Dermis blood vessel endothelial cell (primary cell): ENCODE measurements at regions not wholly inside any gene's neighbourhood (a gene's known extent, or its start where the extent isn't known, plus 50 kb on each side); places are given as distances from the start of the nearest gene placed in this dataset.

Experiments
- DNase-seq: peaks from one replicate; pipeline ENCODE4 v3.0.0; 2010

GRCh38 chr14:25134184-25134583 lies 84.2 kb upstream of the STXBP6 start:
- no peak for DNase-seq

GRCh38 chr14:25132732-25133422 lies 82.9 kb upstream of the STXBP6 start:
- DNase-seq, result peak; percentile 41

- no peak for DNase-seq
These were observed 82.1 kb upstream of the STXBP6 start for GRCh38 chr14:25132094-25132493.

- DNase-seq, result no peak
These were observed 72.9 kb upstream of the STXBP6 start for GRCh38 chr14:25122843-25123242.

- DNase-seq, result no peak
These were observed 72.3 kb upstream of the STXBP6 start for GRCh38 chr14:25122211-25122610.

DNA sequence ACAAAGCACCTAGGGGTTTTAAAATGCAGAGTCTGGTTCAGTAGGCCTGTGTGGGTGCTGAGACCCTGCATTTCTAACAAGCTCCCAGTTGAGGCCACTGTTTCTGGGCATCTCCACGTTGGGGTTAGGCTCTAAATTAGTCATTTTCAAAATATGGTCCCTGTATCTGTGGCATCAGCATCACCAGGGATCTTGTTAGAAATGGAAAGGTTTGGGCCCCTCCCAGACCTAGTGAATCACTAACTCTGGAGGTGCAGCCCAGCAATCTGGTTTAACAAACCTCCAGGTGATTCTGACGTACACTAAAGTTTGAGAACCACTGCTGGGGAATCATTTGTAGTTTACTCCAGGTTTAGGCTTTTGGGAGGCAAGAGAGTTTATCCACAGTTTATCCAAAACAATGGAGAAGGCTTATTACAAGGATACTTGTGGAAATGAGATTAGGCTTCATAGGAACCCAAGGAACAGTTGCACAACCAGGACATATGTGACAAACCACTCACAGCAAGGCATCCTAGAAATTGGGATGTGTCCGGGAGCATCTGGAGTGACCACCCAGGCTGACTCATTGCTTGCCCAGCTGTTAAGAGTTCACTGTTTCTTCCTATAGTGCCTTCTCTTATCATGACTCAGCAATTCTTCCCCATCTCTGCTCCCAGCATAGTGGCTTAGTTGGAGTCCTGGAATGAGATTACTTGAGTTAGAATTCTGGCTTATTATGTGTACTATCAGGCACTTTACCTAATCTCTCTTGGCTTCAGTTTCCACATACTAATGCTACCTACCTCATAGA lies 71.6 kb upstream of the STXBP6 start:
- DNase-seq, result no peak

DNA sequence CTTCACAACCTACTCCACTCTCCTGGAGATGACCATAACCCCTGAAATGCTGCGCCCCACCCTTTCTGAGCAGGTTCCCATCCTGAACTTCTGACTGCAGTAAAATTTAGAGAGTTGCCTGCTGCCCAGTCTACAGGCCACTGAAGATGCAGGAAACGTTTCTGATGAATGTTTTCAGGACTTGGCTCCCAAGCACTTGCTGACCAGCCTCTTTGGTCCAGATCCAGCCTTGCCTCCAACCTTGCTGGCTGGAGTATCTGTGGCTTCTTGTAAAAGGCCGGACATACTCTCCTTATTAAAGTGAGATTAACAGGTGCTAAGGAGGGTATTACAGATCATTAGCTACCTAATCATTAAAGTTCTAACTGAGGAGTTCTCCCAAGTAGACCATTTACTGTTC lies 70.3 kb upstream of the STXBP6 start:
- no peak for DNase-seq

- no peak for DNase-seq
These were observed 68.7 kb upstream of the STXBP6 start for GRCh38 chr14:25118671-25119070.

GRCh38 chr14:25117342-25117741 lies 67.4 kb upstream of the STXBP6 start:
- DNase-seq, result no peak

DNA sequence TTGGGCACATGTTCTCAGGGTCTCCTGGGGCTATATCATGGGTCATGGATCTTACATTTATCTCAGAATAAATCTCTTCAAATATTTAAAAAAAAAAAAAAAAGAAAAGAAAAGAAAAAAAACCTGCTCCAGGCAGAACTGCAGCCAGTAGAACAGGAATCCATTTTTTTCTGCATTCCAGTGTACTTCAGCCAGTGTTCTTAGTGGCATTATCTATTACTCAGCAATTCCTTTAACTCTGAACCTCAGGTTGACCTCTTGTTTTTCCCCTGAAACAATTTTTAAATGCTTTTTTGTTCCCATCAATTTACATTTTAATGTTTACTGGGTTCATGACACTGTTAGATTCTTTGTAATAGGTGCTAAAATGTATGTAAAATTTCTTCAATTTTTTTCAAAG lies 66.7 kb upstream of the STXBP6 start:
- no peak for DNase-seq

GRCh38 chr14:25113394-25113793 lies 63.4 kb upstream of the STXBP6 start:
- no peak for DNase-seq

DNA sequence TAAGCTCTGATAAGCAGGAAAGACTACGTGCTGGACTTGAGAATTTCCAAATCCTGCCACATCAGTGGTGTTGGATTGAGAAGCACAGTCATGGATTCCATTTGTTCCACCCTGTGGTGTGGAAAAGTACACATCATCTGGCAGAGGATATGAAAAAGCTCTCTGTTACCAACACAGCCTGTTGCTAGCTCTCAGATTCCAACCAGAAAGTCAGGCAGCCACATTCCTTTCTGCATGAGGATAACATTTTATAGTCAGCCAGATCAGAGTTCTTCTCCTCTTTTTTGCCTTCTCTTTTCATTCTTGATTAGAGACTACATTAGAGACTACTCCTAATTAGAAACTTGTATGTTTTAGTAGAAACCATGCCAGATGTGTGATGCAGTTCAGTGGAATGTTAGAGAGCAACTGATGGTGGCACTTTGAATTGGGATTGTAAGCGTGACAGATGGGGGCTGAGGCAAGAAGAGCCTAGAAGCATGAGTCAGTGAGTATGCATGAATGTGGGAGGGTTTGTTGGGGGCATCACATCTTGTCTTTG lies 61.2 kb upstream of the STXBP6 start:
- DNase-seq, result no peak

GRCh38 chr14:25110106-25110505 lies 60.2 kb upstream of the STXBP6 start:
- DNase-seq, result no peak

- no peak for DNase-seq
These were observed 59.0 kb upstream of the STXBP6 start for GRCh38 chr14:25108959-25109358.

GRCh38 chr14:25108291-25108690 lies 58.3 kb upstream of the STXBP6 start:
- DNase-seq, result no peak

GRCh38 chr14:25103820-25104219 lies 53.9 kb upstream of the STXBP6 start:
- DNase-seq, result no peak

DNA sequence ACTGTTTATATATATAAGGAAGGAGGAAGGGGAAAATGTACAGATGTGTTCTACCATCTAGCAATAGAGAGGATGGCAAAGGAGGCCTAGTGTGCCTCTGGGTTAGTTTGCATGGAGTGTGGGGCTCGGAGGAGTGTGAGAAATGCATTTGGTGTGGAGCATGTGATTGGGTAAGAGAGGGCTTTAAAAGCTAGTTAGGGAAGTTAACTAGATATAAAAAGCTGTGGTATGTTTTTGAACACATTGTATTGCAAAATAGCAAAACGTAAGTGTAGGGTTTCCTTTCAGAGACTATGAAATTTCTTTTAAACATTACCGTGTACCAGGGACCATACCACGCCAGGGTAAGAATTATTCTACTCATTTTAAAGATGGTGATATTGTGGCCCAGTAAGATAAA lies 53.3 kb upstream of the STXBP6 start:
- DNase-seq, result no peak

- no peak for DNase-seq
These were observed 52.8 kb upstream of the STXBP6 start for GRCh38 chr14:25102788-25103187.

DNA sequence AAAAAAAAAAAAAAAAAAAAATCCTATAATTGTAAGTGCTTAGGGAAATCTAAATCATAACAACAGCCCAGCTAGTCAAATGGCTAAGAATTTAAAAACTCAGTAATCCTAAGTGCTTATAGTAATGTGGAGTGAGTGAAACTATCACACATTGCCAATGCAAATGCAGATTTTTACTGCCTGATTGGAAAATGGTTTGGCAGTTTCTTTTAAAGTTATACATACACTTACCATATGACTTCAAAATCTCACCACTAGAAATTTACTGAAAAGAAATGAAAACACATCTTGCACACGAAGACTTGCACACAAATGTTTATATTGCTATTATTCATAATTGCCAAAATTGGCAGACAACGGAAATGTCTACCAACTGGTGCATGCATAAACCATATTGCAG lies 51.3 kb upstream of the STXBP6 start:
- no peak for DNase-seq
